Panc1 (cell line): ENCODE measurements at regions not wholly inside any gene's neighbourhood (a gene's known extent, or its start where the extent isn't known, plus 50 kb on each side); places are given as distances from the start of the nearest gene placed in this dataset.

Experiments used
- POLR2AphosphoS5 ChIP-seq: IDR thresholded peaks from 2 replicates; pipeline ENCODE4 v1.6.1; 2012; ENCODE audit warnings: mild to moderate bottlenecking, low read depth, low read length, moderate library complexity
- REST ChIP-seq, 2 experiments: IDR thresholded peaks; 2 replicates each; pipeline ENCODE4 v1.6.1; 2011 to 2012; ENCODE audit warnings: low read depth in 2 of 2, control low read depth in 1 of 2, low read length in 1 of 2, mild to moderate bottlenecking in 1 of 2, moderate library complexity in 1 of 2; ENCODE audit not compliant: insufficient read depth in 1 of 2
- TF ChIP-seq, protein P1 (sequence below): fragments of 450-650 bp; IDR thresholded peaks from 2 replicates; pipeline ENCODE4 v1.5.1; 2017; ENCODE audit warnings: mild to moderate bottlenecking

DNA sequence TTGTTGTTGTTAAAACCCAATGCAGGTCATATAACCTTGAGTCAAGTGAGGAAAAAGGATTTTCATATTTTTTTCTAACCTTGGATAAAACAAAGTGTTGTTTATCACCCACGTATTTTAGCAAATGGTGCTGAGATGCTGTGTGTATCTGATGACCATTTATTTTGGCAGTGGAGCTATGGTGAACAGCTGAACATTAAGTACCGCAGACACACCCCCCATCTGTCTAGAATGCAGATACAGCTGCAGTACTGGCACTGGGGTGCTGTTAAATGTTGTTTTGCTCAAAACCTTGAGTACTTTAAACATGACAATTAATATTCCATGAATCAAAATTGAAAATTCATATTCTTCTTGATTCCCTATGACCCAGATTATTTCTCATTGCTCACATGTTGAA is 773.3 kb upstream of the SLC39A10 start:
- no peak for TF ChIP-seq REST (IDR thresholded peaks at IDR 0.05; ENCODE audit: insufficient read depth in 1 of 2, low read depth in 2 of 2, low read length in 1 of 2)
- TF ChIP-seq, protein P1, sequence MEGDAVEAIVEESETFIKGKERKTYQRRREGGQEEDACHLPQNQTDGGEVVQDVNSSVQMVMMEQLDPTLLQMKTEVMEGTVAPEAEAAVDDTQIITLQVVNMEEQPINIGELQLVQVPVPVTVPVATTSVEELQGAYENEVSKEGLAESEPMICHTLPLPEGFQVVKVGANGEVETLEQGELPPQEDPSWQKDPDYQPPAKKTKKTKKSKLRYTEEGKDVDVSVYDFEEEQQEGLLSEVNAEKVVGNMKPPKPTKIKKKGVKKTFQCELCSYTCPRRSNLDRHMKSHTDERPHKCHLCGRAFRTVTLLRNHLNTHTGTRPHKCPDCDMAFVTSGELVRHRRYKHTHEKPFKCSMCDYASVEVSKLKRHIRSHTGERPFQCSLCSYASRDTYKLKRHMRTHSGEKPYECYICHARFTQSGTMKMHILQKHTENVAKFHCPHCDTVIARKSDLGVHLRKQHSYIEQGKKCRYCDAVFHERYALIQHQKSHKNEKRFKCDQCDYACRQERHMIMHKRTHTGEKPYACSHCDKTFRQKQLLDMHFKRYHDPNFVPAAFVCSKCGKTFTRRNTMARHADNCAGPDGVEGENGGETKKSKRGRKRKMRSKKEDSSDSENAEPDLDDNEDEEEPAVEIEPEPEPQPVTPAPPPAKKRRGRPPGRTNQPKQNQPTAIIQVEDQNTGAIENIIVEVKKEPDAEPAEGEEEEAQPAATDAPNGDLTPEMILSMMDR = no peak
- TF ChIP-seq POLR2AphosphoS5 = no peak
